ENCODE measurements at regions not wholly inside any gene's neighbourhood (a gene's known extent, or its start where the extent isn't known, plus 50 kb on each side); places are given as distances from the start of the nearest gene placed in this dataset.

- TF ChIP-seq ZNF23 (CRISPR knock-in tag; IDR thresholded peaks at IDR 0.05): no peak
- TF ChIP-seq RCOR1 (IDR thresholded peaks at IDR 0.05; ENCODE audit: borderline replicate concordance in 1 of 2, low read depth in 2 of 2, low read length in 2 of 2): peak in 1 of 2 experiments; percentile 79; a peak in 1 of 4 replicates
- TF ChIP-seq PHB (CRISPR knock-in tag; IDR thresholded peaks at IDR 0.05): no peak
- TF ChIP-seq SP1 (CRISPR knock-in tag; IDR thresholded peaks at IDR 0.05): no peak
- TF ChIP-seq DEAF1 (CRISPR knock-in tag; IDR thresholded peaks at IDR 0.05): no peak
- TF ChIP-seq ZNF77 (CRISPR knock-in tag; IDR thresholded peaks at IDR 0.05): no peak
- no peak for TF ChIP-seq ELF2 (CRISPR knock-in tag; IDR thresholded peaks at IDR 0.05)
- TF ChIP-seq NONO (IDR thresholded peaks at IDR 0.05; ENCODE audit: low read depth in 2 of 2, low read length in 1 of 2): no peak
- peak; percentile 75; the same call in 1 of the 2 replicates for TF ChIP-seq DMBX1 (CRISPR knock-in tag; IDR thresholded peaks at IDR 0.05; ENCODE audit: borderline replicate concordance)
- TF ChIP-seq SMAD1 (IDR thresholded peaks at IDR 0.05; ENCODE audit: low read depth, low read length, partially characterized antibody): peak; percentile 85
- TF ChIP-seq PRDM10 (IDR thresholded peaks at IDR 0.05; ENCODE audit: partially characterized antibody): peak; percentile 67
- no peak for TF ChIP-seq MAX (CRISPR knock-in tag; IDR thresholded peaks at IDR 0.05)
- TF ChIP-seq STAG1 (CRISPR knock-in tag; IDR thresholded peaks at IDR 0.05; ENCODE audit: borderline replicate concordance): no peak
- TF ChIP-seq CBFA2T3 (IDR thresholded peaks at IDR 0.05): peak; percentile 92
- no peak for TF ChIP-seq CAMTA2 (CRISPR knock-in tag; conservative IDR thresholded peaks at IDR 0.05)
- TF ChIP-seq ATF3 (IDR thresholded peaks at IDR 0.05): peak; percentile 96
- TF ChIP-seq ATF3 (CRISPR knock-in tag; conservative IDR thresholded peaks at IDR 0.05): no peak
- TF ChIP-seq HES1 (IDR thresholded peaks at IDR 0.05; ENCODE audit: low read depth): no peak
- no peak for TF ChIP-seq JUNB (CRISPR knock-in tag; conservative IDR thresholded peaks at IDR 0.05)
- TF ChIP-seq ATF4 (CRISPR knock-in tag; IDR thresholded peaks at IDR 0.05): peak; percentile 98
- peak; percentile 9; the same call in 1 of the 2 replicates for TF ChIP-seq ZNF24 (IDR thresholded peaks at IDR 0.05)
- no peak for TF ChIP-seq RAD51 (IDR thresholded peaks at IDR 0.05; ENCODE audit: borderline replicate concordance, low read depth)
These were observed 506.7 kb downstream of the HAPSTR1 start (continued) for GRCh38 chr16:9597967-9598730.
